GM19397 (cell line): ENCODE measurements at regions not wholly inside any gene's neighbourhood (a gene's known extent, or its start where the extent isn't known, plus 50 kb on each side); places are given as distances from the start of the nearest gene placed in this dataset.

Experiments
- ATAC-seq: cut with Tn5 transposase; IDR thresholded peaks from one replicate; pipeline ENCODE4 v1.9.1; 2021; ENCODE audit warnings: mild to moderate bottlenecking, moderate library complexity; ENCODE audit not compliant: unreplicated experiment

DNA sequence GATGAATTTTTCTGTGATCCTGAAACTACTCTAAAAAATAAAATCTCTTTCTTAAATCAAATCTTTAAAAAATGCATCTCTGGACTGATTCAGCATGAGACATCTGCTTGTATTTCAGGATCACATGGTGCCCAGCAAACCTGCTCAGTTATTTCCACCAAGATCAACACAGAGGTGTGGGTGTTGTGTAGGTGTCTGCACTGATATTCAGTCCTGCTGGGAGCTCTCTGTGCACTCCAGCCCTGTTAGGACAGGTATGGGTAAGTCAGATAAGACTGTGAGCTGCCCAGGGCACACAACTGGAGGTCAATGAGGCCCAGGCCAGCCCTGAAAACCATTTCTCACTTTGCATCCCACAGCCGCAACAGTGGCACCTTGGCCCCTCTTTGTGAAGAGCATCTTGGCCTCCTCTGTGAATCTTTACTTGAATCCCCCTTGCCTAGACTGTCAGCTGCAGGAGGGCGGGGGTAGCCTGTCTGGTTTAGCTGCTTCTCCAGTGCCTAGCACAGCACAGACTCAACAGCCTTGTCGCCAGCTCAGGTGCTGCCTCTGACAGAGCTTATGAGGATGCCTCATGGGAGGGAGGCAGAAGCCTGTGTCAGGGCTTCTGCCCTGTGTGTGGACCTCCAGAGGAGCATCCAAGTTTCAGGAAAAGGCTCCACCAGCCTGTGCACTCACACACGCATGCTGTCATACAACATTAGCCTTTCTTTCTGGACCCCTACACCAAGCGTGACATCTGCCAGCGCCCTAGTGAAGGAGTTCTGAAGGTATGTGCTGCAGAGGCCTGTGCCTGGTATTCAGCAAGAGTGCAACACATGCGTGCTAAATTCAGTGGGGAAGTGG lies 187.6 kb upstream of the CST7 start:
- no peak for ATAC-seq

DNA sequence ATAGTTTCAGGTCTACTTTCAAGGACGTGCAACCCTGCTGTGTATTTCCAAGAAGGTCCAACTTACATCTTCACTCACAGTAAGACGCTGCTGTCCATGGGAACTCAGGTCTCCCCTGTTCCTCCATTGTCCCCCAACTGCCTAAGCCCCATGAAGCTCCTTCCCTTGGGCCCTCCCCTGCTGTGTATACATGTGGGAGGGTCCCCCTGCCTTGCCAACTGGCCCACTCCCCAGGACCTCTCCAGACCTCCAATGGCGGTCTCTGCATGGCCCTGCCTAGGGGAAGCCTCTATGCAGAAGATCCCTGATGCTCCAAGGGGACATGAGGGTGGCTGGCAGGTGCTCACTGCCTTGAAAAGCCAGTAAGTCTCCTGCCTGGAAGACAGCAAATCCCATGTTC lies 186.7 kb upstream of the CST7 start:
- no peak for ATAC-seq

DNA sequence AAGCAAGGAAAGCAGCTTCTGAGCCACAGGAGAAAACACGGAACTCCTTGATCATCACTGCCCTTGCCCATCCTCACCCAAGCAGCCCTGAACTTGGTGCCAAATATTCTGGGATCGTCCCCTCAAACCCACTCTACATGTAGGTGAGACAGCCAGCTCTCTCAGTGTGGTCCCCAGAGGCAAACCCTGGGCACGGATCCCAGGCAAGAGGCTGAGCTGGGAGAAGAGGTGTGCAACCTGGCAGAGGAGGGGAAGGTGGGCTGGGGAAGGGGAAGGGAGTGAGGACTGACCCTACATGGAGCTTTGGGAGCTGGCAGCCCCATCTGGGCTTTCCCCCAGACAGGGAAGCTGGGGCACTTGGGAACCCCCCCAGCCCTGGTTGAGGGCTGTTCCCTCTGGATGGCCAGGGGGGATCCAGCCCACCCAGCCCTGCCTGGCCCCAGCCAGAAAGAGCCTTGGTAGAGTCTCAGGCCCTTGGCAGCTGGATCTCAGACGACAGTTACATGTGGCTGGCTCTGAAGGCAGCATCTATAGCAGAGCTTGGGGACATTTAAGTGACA lies 186.2 kb upstream of the CST7 start:
- ATAC-seq = no peak

DNA sequence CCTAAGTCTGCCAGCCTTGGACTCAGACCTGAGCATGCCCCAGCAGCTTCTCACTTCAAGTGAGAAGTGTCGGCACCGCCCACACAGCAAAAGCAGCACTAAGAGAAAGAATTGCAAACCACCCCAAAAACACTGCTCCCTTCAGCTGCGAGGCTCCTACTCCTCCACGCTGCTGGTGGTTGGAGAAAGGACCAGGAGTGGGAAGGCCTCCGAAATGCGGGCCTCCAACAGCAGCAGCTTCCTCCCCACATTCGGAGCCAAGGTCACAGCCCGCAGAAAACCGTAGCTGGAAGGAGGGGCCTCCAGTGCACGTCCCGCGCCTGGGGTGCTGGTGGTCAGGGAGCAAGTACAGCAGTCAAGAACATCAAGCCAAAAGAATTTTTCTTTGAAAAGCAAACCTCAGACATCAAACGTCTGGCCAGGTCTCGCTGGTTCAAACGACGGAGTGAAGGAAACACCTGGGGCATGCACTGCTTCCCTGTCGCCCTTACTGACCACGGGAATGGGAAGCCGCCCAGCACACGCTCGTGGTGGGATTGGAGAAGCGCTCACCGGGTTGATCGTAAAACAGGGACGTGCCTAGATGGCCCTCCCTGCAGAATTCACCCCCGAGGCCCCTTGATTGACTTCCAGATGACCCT lies 185.6 kb upstream of the CST7 start:
- no peak for ATAC-seq

DNA sequence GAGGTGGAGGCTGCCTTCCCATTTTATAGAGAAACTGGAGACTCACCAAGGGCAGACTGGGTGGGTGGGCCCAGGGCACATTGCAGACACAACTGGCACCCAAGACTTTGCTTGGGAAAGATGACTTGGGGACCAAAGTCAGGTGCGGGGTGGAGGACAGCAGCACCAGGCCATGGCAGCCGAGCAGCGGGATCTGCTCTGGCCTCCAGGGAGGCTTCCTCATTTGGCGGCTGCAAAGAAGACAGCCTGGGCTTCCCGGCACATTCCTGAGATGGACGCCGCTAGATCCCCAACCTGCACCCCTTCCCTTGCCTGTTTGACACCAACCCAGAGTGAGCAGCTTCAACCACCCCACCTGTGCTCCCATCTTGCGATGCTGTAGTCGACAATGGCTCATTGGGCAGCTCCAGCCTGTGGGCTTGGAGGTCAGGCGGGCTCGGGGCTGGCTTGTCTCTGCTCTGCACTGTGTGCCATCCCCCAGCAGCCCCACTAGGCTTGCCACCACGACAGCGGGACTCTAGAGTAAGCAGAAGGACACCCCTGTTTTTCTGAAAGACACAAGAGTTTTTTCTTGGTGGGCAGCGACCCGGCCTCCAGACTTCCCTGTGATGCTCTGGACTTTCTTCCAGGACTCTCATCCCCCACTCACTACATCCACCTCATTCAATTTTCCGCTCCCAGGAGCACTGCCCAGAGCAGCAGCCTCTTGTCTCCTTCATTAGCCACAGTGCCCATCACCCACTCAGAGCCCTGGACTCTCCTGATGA lies 184.9 kb upstream of the CST7 start:
- no peak for ATAC-seq

DNA sequence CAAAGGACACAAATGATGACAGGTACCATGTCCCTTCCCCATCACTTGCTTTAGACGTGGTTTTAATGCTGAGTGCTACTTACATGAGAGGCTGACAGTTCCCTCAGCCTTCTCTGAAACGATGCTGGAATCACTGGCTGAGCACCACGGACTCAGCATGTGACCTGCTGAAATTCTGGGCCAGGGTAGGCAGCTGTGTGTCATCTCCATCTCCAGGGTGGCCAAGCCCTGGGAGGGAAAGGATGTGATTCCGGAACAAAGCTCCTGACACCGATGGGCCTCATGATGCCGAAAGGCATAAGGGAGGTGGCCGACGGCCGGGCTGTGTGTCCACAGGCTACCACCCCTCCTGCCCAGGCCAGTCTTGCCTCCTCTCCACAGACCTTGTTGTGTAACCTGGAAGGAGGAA lies 184.3 kb upstream of the CST7 start:
- ATAC-seq = no peak

DNA sequence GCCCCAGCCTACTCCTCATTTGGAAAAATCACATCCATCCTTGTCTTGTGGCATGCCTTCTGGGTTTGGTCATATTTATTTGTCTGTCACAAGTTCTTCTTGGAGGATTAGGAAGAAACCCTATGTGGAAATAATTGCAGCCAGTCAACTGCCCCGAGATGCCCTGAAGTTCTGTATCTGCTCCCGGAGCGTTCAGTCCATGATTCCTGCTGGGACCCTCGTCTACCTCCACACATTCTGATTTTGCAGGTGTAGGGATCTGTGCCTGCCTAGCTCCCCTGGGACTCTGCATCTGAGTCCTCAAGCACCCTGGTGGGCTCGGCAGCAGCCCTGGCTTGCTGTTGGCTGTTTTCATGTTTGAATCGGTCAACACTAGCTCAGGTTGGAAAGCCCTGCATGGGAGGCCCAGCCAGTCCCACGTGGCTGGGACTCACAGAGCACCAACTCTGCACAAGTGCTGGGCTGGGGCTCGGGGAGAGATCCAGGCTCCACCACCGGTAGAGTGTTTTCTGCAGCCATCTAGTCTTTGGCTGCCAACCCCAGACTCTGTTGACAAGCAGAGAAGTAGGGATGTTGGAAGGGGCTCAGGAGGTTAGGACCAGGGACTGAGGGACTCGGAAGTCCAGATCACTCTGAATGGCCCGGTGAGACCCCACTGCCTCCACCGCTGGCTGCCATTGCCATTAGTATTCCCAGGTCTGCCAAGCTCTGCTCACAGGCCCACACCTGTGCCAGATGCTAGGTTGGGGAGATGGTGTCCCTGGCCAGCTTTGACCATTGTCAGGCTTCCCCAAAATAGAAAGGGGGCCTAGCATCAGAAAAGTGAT lies 183.5 kb upstream of the CST7 start:
- no peak for ATAC-seq

DNA sequence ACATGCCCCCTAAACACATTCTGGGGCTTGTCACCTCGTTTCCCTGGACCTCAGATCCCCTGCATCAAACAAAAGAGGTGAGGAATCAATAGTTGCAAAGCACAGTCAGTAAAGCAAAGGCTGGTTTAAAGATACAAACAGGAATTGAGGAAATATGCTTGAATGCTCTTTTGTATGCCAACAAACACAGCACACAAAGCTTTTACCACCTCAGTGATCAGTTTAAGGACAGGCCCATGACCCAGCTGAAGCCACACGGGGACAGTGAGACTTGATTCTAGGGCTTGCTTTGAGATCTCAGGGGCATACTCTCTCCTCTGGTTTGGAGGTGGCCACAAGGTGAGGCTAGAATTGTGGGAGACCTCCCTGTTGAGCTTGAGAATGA lies 182.9 kb upstream of the CST7 start:
- ATAC-seq = no peak

DNA sequence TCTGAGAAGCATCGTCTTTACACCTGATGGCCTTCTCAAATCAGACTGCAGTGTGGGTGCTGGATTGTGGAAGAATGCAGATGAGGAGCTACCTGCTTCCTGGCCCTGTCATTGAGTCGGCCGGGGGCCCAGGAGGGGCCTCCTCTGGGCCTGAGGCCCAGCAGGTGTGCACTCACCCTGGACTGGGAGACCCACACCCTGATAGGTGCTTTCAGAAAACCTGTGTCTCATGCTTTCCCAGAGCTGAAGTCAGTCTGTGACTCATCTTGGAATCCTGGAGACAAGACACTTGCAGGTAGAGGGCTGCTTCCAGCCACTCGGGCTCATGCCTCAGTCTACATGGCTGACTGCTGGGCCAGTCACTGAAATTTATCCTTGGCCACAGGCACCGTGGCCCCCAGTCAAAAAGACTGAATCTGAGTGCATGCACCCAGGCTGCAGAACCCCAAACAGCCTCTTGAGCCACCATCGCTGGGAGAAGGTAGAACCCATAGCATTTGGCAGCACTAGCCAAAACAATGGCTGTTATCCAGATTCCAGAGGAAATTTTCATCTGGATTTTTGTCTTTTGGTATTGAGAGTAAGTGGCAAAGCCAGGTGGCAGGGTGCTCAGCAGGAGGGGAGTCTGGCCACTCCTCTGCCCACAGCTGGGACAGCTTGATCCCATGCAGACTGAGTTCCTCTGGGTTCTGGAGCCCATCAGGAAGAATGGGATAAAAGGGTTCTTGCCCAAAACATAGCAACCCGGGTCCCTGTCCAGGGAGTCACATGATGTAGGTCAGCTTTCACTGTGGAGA lies 182.0 kb upstream of the CST7 start:
- ATAC-seq = no peak

DNA sequence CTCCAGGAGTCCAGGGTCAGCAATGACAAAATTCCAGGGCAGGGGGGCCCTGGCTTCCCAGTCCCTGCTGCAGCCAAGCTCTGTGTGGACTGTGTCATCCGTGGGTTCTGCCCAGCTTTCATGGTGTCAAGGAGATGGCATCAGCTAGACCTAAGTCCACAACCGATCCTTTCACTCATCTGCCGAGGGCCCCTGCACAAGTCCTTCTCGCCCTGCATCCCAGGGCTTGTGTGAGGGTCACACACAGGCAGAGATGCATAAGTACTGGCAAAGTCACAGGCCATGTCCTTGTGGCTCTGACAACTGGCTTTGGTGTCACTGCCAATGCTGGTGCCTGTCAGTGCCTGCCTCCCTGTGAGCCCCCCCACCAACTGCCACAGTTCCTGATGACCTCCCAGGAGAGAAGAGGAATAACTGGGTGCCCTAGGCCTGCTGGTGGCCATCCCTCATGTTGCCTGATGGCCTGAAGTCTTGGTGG lies 181.4 kb upstream of the CST7 start:
- no peak for ATAC-seq

DNA sequence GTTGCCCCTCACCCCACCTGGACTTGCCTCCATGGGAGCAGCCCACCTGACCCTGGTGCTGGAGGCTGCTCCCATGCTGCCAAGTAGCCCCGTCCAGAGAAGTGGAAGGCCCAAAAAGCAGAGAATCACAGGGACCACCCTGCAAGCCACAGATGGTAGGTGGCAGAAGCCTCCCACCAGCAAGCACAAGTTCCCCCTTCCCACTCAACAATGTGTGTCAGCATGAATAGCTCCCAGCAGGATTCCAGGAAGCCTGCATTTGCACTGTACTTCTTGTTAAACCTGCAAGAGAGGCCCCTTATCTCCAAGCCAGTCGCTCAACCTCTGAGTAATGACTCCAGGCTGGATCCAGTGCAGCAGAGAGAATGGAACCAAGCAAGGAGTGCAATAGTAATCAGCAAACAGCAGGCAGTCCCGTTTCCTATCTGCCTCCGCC lies 180.8 kb upstream of the CST7 start:
- no peak for ATAC-seq

DNA sequence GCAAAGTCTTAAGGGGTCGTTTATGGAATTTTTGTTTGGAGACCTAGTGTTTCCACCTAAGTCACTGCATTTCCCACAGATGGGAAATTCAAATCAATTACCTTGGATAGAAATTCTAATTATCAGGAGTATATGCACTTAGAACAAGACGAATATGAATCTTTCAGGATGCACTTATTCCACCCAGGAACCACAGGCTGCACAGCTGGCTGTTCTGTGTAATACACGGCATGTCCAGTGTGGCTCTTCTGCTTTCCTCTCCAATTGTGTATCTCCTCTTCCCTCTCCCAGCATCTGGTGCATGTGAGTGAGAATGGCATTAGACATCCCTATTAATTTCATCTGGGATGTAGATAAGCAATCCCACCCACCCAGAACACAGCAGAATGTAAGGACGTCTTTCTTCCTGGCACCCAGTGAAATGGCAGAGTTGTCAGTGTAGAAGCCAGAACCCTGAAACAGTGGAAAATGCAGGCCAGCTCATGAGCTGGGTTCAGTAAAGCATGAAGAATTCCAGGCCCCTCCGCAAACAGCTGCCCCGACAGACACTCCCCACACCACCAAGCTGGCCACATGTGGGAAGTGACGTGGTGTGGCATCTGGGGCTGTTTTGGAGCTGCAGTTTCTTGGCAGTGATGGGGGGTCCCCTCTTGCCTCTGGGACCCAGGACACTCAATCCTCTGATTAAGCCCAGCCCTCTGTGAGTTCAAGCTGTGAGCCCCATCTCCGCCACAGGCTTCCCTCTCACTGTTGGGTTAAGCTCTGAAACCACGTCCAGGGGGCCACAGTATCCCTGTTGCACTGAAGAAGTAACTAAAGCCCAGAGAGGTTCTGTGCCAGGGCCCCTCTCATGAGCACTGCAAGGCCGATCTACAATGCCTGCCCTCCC lies 180.1 kb upstream of the CST7 start:
- no peak for ATAC-seq

DNA sequence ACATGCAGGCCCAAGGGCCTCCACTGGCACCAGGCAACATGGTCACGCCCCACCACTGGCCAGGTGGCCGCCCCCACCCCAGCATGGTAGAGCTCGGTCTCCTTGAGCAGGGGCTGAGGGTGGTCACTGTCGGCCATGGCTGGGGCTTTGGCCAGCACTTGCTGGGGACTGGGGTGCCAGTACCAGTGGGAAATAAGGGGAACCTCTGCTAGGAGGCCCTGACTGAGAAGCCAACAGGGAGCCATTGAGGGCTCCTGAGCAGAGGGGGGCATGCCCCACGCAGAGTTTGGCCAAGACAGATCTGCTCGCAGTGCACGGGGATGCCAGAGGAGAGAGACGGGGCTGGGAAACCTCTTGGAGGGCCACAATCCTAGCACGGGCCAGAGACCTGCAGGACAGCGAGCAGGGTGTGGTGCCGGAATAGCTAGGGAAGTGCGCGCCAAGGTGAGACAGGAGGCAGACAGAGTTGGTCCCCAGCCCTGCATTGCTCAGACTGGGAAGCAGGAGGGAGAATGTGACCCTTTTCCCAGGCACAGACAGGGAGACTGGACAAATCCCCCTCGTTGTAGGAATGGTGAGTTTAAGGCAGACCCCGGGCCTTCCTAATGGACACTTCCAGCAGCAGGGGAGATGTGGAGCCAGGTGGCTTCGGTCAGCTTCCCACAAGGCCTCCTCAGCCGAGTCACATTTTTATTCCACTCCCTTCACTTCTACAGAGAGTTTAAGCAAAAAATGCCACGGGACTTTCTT lies 179.0 kb upstream of the CST7 start:
- no peak for ATAC-seq

DNA sequence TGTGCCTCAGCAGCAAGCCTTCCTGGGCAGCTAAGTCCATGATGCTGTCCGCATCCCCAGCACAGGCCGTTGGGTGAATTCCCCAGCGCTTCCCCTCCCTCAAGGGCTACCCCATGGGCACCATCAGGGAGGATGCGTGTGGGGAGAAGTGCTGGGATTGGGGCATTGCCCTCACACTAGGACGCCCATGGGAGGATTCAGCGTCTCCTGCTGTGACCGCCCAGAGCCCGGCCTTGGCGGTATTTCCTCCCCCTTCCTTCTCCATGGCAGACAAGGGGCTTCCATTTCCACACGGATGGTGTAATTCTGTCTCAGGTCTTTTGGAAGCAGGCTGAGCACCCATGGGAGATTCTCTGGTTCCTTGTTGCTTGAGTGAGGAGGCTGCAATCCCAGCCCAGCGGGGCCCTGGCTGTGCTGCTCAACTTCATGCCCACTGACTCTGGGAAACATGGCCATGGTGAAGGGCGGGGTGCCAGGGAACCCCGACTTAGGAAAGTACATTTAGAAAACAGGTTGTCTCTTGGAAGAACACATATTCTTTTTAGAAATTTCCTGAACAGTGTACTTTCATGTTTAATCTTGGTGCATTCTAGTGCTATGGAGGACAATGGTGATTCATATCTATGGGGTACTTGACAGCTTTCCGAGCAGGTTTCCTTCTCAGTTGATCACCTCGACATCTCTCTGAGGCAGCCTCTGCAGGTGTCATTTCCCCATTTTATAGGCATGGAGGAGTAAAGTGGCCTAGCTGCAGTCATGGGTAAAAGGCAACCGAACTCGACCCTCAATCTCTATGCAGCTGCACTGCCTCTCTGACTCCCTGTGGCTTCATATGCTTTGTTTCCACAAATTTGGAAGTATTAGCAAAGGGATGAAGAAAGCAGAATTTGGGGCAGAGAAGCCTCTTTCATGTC lies 178.2 kb upstream of the CST7 start:
- ATAC-seq = peak; percentile 47

DNA sequence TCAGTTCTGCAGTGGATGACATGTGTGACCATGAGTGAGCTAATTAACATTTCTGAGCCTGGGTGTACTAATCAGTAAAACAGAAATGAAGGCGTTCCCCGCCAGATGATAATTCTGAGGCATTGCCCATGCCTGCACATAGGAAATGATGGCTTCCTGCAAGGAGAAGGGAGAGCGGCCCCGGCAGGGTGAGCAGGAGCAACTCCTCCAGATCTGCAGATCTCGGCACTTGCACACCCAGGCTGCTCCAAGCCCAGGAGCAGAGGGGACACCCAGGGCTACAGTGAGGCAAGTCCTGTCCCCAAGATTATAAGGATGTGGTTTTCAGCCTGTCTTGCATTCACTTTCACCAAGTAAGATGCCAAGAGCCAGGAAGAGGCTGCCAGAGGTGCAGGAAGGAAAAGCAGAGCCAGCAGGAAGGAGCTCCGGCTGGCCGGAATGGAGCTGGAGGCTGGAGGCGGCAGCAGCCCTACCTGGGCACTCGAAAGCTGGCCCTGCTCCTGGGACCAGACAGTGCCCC lies 177.5 kb upstream of the CST7 start:
- ATAC-seq = no peak

DNA sequence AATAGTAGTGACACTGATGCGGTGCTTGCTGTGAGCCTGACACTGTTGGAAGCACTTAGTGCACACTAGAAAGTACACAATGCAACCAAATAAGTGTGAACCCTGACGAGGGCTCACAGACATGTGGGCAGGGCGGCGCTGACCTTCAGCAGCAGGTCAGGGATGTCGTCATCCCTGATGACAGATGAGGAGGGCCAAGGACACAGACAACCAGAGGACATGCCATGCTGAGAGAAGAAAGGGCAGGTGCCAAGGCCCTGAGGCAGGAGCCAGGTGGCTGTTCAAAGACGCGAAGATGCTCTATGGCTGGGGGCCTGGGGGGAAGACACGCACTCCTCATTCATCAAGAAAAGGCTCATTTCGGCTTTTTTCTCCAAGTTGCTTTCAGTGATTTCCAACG lies 176.4 kb upstream of the CST7 start:
- ATAC-seq = no peak

DNA sequence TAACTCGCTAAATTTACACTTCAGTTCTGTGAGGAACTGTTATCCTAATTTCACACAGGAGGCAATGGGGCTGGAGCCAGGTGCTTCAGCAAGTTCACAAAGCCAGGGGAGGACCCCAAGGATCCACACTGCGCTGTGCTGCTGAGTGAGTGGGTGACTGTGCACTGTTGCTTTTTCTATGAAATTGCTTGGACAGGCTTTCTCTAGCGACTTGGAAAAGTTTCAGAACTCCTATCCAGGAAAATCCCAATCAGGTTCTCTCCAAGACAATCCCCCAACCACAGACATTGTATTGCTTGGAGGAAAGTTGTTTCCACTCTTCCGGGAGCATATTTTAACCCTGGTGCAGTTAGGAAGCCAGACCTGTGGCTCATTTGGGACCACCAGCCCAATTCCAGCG lies 175.9 kb upstream of the CST7 start:
- ATAC-seq = no peak
